Spleen (tissue), 11 donors: ENCODE measurements at regions not wholly inside any gene's neighbourhood (a gene's known extent, or its start where the extent isn't known, plus 50 kb on each side); places are given as distances from the start of the nearest gene placed in this dataset.
"Not testable (repeated sequence)": the region's sequence is repeated elsewhere in the genome, so short reads cannot be mapped to it uniquely, and the experiment has no call there.

Source experiments
- DNase-seq: peaks from one replicate; pipeline ENCODE4 v3.0.0-alpha.2; 2020
- H3K27ac ChIP-seq, 8 donors: fragments of 200-600 bp; sonication (generic) in 7 of 8; 1 replicate in 4 of 8; 2 replicates in 4 of 8; pipeline versions ENCODE4 v1.5.0 to v1.8.0; 2016 to 2021; ENCODE audit warnings: inconsistent platforms in 4 of 8, mild to moderate bottlenecking in 4 of 8, moderate library complexity in 1 of 8
- H3K27me3 ChIP-seq, 7 donors: fragments of 200-600 bp; sonication (generic) in 6 of 7; replicated peaks in 1 of 7; 1 replicate in 4 of 7; 2 replicates in 3 of 7; pipeline versions ENCODE4 v1.5.0 to v1.8.0; 2016 to 2021; ENCODE audit warnings: inconsistent platforms in 3 of 7, mild to moderate bottlenecking in 1 of 7
- H3K36me3 ChIP-seq, 6 donors: fragments of 200-600 bp; sonication (generic) in 5 of 6; 1 replicate in 4 of 6; 2 replicates in 2 of 6; pipeline versions ENCODE4 v1.5.0 to v1.8.0; 2016 to 2021; ENCODE audit warnings: inconsistent platforms in 2 of 6
- H3K4me1 ChIP-seq, 6 donors: fragments of 200-600 bp; sonication (generic) in 5 of 6; 1 replicate in 3 of 6; 2 replicates in 3 of 6; pipeline versions ENCODE4 v1.5.0 to v1.8.0; 2016 to 2021; ENCODE audit warnings: inconsistent platforms in 3 of 6
- H3K4me3 ChIP-seq, 8 donors: fragments of 200-600 bp; sonication (generic) in 7 of 8; 1 replicate in 4 of 8; 2 replicates in 4 of 8; pipeline versions ENCODE4 v1.5.0 to v1.8.0; 2016 to 2021; ENCODE audit warnings: inconsistent platforms in 4 of 8, mild to moderate bottlenecking in 4 of 8, moderate library complexity in 2 of 8
- H3K9me3 ChIP-seq, 8 donors: fragments of 200-600 bp; sonication (generic) in 7 of 8; 1 replicate in 4 of 8; 2 replicates in 4 of 8; pipeline versions ENCODE4 v1.5.0 to v1.8.0; 2016 to 2021; ENCODE audit warnings: inconsistent platforms in 4 of 8
- WGBS, 5 donors: extraction: QIAGEN DNeasy Blood & Tissue Kit in 3 of 5; methylation state at CpG; one replicate each; pipeline versions ENCODE4 v1.1.5 to v1.1.7; 2013 to 2018; 5-methylcytosine and 5-hydroxymethylcytosine counted together
- intact Hi-C: fragments of 100-400 bp; cut with DNase I; formaldehyde crosslinking; loops from one replicate; pipeline ENCODE4 v1.15.0; 2023; ENCODE audit warnings: low total_unique reads
- donor health status: healthy with polysubstance abuse.
- donor health status: DM: no; HTN: no; CAD: no; lungs with moderate emphysema.
- donor health status: DM: no; HTN: no; CAD: no.
- donor health status: Bipolar disorder and iron deficiency.
- donor health status: healthy.
- donor health status: DM: no; HTN: no; CAD: no.
- donor health status: DM: yes; HTN: yes; CAD: no.

DNA sequence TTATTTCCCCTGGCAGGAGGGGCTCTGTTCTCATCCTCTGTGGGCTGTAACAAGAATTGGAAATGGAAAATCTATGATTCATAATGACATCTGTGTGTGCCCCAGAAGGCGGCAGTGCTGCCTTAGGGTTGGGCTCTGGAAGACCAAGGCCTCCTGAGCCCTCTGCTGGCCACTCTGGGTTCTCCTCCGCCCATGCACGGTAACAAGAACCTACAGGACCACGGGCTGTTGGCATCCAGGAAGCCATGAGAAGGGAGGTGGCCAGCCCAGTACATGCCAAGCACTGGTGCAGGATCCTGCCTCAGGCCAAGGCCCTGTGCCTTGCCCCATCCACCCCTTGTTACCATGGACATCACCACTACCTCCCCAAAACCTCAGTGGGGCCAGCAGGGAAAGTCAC, 454.2 kb downstream of the TP53TG3F start:
- H3K4me3 ChIP-seq, intact Hi-C loops, H3K27me3 ChIP-seq, H3K27ac ChIP-seq, H3K36me3 ChIP-seq, DNase-seq, H3K4me1 ChIP-seq, H3K9me3 ChIP-seq: not testable (repeated sequence)
- 51 to 69% (median 60%) methylated on average over 3 of the region's 4 CpGs; no CpG with 5 or more reads in 2 of the 5 donors for WGBS, 5 donors

DNA sequence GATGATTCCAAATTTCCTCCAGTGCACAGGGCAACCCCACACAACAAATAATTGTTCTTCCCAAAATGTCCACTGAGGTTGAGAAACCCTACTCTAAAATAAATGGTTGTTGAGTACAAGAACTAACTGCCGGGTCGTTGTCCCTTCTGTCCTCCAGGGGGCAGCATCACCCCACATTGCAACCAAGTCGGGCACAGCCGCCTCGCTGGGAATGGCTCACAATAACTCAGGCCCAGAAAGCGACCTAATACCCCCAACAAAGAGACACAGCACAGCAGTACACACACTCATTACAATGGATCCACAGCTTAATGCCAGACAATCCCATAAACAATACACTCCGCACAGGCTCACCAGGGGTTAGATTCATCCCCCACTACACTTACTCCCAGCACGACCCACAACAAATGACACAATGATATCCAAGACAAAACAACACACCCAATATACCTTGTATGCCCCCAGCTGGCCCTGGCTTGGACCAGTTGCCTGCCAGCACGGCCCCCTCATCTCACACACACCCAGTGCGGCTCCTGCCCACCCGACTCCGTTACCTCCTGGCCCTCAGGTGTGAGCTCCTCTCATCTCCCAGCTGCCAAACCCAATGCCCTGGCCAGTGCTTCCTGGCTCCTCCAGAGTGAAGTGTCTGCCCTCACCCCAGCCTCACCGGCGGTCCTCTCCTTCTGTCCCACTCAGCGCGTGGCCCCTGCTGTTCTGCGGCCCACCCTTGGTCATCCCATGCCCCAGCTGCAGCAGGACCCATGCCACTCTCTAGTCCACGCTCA, 461.5 kb downstream of the TP53TG3F start:
- H3K36me3 ChIP-seq, H3K4me3 ChIP-seq, DNase-seq, H3K27me3 ChIP-seq, intact Hi-C loops, H3K4me1 ChIP-seq, H3K9me3 ChIP-seq, H3K27ac ChIP-seq: not testable (repeated sequence)
- 42 to 63% (median 46%) methylated on average over 3 to 5 of the region's 18 CpGs; no CpG with 5 or more reads in 2 of the 5 donors for WGBS, 5 donors

DNA sequence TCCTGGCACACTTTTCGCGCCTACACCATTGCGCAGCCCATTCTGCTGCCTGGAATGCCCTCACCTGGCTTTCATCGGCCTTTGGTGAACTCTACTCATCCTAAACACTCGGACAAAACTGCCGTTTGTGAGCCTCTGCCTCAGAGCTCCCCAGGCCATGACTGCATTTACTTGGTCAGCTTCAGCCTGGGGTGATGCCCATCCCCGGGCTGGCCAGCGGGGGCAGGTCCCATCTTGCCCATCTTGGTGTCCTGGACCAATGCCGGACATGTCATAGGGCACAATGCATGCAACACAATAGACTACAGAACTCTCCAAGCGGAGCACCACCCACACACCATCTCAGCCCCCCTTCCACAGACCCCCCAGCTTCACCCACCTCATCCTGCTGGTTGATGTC, 463.5 kb downstream of the TP53TG3F start:
- H3K36me3 ChIP-seq, H3K9me3 ChIP-seq, H3K4me1 ChIP-seq, intact Hi-C loops, H3K4me3 ChIP-seq, H3K27me3 ChIP-seq, H3K27ac ChIP-seq, DNase-seq: not testable (repeated sequence)
- 79 to 96% (median 87%) methylated on average over 6 to 10 of the region's 10 CpGs for WGBS, 5 donors

DNA sequence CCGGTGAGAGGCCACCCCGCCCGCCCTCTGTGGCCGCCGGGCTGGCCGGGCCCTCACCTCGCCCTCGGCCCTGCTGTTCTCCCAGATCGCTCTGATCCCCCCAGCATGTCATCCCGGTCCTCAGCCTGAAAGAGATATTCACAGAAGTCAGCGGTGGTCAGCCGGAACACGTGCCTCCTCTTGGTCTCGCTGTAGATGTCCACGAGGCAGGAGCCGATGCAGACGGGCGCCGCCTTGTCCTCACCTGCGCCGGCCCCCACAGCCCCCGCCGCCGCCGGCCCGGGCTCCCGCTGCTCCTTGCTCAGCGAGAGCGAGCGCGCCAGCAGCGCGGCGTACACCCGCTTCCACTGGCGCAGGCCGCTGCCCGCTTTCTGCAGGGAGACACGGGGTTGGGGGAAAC, 468.6 kb downstream of the TP53TG3F start:
- not testable (repeated sequence) for H3K9me3 ChIP-seq
- 90 to 97% (median 94%) methylated on average over 15 to 38 of the region's 39 CpGs; no CpG with 5 or more reads in 1 of the 5 donors for WGBS, 5 donors

DNA sequence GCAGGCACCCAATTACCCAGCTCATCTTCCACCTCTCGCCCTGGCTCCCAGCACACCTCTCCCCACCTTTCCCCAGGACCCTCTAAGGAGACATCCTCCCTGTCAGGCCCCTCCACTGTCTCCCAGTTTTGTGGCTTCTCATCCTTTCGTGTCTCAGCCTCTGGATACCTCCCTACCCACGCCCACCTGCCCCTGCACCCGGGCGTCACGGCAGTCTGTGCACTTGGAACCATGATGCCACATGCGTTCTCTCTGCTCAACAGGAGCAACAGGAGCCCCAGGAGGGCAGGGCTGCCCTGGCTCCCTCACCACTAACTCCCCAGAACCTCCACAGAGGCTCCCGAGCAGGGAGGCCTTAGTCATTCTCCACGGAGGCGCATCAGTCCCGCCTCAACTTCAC, 472.8 kb downstream of the TP53TG3F start:
- H3K36me3 ChIP-seq, H3K4me1 ChIP-seq, H3K4me3 ChIP-seq, H3K27me3 ChIP-seq, H3K9me3 ChIP-seq, intact Hi-C loops, H3K27ac ChIP-seq, DNase-seq: not testable (repeated sequence)
- WGBS, 5 donors: 70 to 90% (median 75%) methylated on average over 1 to 10 of the region's 11 CpGs; no CpG with 5 or more reads in 1 of the 5 donors

More for the DNA sequence above, 468.6 kb downstream of the TP53TG3F start:
- H3K27me3 ChIP-seq, intact Hi-C loops, H3K4me1 ChIP-seq, H3K27ac ChIP-seq, H3K36me3 ChIP-seq, DNase-seq, H3K4me3 ChIP-seq: not testable (repeated sequence)

DNA sequence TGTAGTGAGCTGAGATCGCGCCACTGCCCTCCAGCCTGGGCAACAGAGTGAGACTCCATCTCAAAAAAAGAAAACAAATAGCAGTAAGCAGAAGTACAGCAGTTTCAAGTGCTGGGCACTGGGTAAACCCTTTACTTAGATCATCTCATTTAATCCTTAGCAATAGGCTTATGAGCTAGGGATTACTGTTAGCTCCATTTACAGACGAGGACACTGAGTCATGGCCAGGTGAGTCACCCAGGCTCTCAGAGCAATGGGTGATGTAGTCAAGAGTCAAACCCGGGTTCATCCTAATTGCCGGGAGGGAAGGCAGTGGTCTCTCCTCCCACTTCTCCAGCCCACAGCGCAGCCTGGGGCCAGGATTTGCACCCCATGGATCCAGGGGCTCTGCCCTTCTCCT, 473.6 kb downstream of the TP53TG3F start:
- intact Hi-C loops, H3K4me1 ChIP-seq, H3K36me3 ChIP-seq, H3K27me3 ChIP-seq, H3K9me3 ChIP-seq, DNase-seq, H3K4me3 ChIP-seq, H3K27ac ChIP-seq: not testable (repeated sequence)
- 74 to 92% (median 82%) methylated on average over 3 to 5 of the region's 6 CpGs; no CpG with 5 or more reads in 1 of the 5 donors for WGBS, 5 donors

DNA sequence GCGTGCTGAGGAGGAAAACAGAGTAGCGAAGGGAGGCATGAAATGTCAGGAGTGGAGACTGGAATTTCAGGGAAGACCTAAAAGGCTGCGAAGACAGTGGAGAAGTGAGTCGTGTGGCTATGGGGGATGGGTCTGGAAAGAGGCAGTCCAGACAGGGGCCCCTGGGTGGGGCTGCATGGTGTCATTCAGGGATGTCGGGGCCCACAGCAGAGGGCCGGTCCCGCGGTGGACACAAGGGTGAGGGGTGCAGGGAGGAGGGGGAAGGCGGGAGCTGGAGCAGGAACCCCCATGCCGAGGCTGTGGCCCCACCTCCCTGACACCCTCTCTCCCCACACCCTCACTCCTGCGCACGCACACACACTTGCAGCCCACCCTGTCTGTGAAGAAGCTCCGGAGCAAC, 476.4 kb downstream of the TP53TG3F start:
- WGBS, 5 donors: 81 to 95% (median 91%) methylated on average over 5 to 13 of the region's 13 CpGs
- DNase-seq, H3K4me1 ChIP-seq, H3K9me3 ChIP-seq, H3K27ac ChIP-seq, H3K4me3 ChIP-seq, H3K27me3 ChIP-seq, H3K36me3 ChIP-seq, intact Hi-C loops: not testable (repeated sequence)

DNA sequence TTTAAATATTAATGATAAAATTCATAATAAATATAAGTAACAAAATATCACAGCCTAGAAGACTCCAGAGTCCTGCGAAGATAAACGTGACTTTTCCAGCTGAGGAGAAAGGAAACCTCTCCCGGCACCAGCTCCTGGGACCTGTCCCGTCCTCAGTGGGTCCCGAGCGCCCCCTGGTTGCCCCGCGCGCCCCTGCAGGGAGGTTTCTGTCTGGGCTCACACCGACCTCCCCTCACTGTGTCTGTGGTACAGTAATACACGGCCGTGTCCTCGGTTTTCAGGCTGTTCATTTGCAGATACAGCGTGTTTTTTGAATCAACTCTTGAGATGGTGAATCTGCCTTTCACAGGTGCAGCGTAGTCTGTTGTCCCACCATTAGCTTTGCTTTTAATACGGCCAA, 478.7 kb downstream of the TP53TG3F start:
- WGBS, 5 donors: 31 to 53% (median 33%) methylated on average over 6 to 11 of the region's 16 CpGs
- DNase-seq, H3K27ac ChIP-seq: not testable (repeated sequence)

DNA sequence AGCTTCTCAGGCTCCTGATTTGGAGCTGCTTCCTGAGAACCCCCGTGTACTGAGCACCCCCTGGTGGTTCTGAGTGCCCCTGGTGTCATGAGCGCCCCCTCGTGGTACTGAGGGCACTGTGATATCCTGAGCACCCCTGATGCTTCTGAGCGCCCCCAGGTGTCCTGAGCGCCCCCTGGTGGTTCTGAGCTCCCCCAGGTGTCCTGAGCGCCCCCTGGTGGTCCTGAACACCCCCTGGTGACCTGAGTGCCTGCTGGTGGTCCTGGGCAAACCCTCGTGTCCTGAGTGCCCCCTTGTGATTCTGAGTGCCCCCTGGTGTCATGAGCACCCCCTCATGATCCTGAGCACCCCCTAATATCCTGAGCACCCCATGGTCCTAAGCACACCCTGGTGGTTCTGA, 502.1 kb downstream of the TP53TG3F start:
- H3K4me3 ChIP-seq, H3K4me1 ChIP-seq, H3K36me3 ChIP-seq, intact Hi-C loops, DNase-seq, H3K9me3 ChIP-seq, H3K27ac ChIP-seq, H3K27me3 ChIP-seq: not testable (repeated sequence)
- 25 to 44% (median 40%) methylated on average over 1 to 4 of the region's 7 CpGs; no CpG with 5 or more reads in 2 of the 5 donors for whole genome bisulfite sequencing, 5 donors

More for the DNA sequence above, 478.7 kb downstream of the TP53TG3F start:
- H3K9me3 ChIP-seq, H3K27me3 ChIP-seq, intact Hi-C loops, H3K4me1 ChIP-seq, H3K4me3 ChIP-seq, H3K36me3 ChIP-seq: not testable (repeated sequence)

DNA sequence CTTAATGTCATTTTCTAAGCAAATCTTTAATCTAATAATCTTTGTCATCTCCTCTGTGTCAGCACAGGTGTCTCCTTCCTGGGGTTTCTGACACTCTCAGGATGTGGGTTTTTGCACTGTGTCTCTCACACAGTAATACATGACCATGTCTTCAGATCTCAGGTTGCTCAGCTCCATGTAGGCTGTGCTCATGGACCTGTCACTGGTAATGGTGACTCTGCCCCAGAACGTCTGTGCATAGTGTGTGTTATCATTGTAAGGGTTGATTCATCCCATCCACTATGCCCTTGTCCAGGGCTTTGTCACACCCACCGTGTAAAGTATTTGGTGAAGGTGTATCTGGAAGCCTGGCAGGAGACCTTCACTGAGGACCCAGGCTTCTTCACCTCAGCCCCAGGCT, 506.1 kb downstream of the TP53TG3F start:
- DNase-seq, H3K9me3 ChIP-seq, H3K27me3 ChIP-seq, H3K4me1 ChIP-seq, H3K4me3 ChIP-seq, H3K27ac ChIP-seq, H3K36me3 ChIP-seq, intact Hi-C loops: not testable (repeated sequence)
- WGBS, 5 donors: no CpG with 5 or more reads among the region's 2 CpGs

DNA sequence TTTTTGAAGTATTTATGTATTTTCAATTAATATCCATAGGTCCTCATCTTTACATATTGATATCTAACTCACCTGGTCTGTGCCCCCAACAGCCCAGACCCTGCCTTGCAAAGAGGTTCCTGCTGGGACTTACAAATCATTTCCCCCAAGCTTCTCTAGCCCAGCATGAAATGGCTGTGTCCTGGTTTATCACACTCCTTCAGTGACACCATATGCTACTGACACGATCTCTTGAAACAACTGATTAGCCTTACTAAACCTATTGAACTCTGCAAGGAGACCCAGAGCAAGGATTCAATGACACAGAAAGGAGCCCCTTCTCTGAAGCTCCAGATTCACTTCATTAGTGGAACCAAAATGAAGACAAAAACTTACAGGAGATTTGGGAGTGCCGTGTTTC, 507.4 kb downstream of the TP53TG3F start:
- intact Hi-C loops, H3K4me1 ChIP-seq, H3K27ac ChIP-seq, H3K36me3 ChIP-seq, H3K27me3 ChIP-seq, DNase-seq, H3K9me3 ChIP-seq, H3K4me3 ChIP-seq: not testable (repeated sequence)
- WGBS, 5 donors: 67 to 88% (median 76%) methylated on average over 1 to 2 of the region's 2 CpGs
